ENCODE measurements at regions not wholly inside any gene's neighbourhood (a gene's known extent, or its start where the extent isn't known, plus 50 kb on each side); places are given as distances from the start of the nearest gene placed in this dataset.

GRCh38 chr20:6715401-6715941, 52.0 kb upstream of the BMP2 start:
- no peak overlapping the region for H3K4me3 ChIP-seq
- no peaks in the 10 kb centered on the region for H3K4me1 ChIP-seq (ENCODE audit: insufficient read depth)
- DNase-seq, result no peak
- WGBS, 3 donors, result 52 to 81% (median 72%) methylated on average over 7 of the region's 7 CpGs
- intact Hi-C loops (cut with DNase I), result no loop called here
- H3K27ac ChIP-seq, result no peak overlapping the region
- H3K27me3 ChIP-seq, result no peaks in the 10 kb centered on the region
- H3K36me3 ChIP-seq, result no peaks in the 10 kb centered on the region
- no peak for TF ChIP-seq EP300 (IDR thresholded peaks at IDR 0.05)
- TF ChIP-seq, protein P1, sequence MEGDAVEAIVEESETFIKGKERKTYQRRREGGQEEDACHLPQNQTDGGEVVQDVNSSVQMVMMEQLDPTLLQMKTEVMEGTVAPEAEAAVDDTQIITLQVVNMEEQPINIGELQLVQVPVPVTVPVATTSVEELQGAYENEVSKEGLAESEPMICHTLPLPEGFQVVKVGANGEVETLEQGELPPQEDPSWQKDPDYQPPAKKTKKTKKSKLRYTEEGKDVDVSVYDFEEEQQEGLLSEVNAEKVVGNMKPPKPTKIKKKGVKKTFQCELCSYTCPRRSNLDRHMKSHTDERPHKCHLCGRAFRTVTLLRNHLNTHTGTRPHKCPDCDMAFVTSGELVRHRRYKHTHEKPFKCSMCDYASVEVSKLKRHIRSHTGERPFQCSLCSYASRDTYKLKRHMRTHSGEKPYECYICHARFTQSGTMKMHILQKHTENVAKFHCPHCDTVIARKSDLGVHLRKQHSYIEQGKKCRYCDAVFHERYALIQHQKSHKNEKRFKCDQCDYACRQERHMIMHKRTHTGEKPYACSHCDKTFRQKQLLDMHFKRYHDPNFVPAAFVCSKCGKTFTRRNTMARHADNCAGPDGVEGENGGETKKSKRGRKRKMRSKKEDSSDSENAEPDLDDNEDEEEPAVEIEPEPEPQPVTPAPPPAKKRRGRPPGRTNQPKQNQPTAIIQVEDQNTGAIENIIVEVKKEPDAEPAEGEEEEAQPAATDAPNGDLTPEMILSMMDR (IDR thresholded peaks at IDR 0.05), result no peak
- no peak for TF ChIP-seq POLR2A (IDR thresholded peaks at IDR 0.05)
- no peaks in the 10 kb centered on the region for H3K9me3 ChIP-seq

DNA sequence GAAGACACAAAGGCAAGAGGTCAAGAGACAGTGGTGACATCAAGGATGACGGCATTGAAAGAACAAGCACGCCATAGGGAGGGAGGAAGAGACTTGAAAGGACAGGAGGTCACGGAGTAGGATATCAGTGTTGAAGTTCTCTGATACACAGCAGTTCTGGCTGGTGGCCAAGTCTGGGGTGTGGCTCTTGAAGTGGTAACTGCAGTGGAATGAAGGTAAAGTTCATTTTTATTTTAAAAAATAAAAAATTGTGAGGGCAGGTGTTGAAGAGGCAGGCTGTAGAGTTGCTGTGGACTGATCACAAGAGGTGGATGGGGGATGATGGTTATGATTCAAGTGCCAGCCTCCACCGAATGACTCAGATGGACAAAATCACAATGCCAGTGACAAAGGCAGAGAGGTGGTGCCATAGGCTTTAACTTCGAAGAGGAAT, 53.2 kb upstream of the BMP2 start:
- H3K4me1 ChIP-seq (ENCODE audit: insufficient read depth), result no peaks in the 10 kb centered on the region
- WGBS, 3 donors, result 92 to 95% (median 94%) methylated on average over 5 of the region's 5 CpGs
- no peaks in the 10 kb centered on the region for H3K9me3 ChIP-seq
- TF ChIP-seq EP300 (IDR thresholded peaks at IDR 0.05) (no peak), POLR2A (IDR thresholded peaks at IDR 0.05) (no peak)
- TF ChIP-seq, protein P1 (IDR thresholded peaks at IDR 0.05), result no peak
- H3K27ac ChIP-seq, result no peak overlapping the region
- H3K4me3 ChIP-seq, result no peak overlapping the region
- intact Hi-C loops (cut with DNase I), result no loop called here
- no peaks in the 10 kb centered on the region for H3K27me3 ChIP-seq
- H3K36me3 ChIP-seq, result no peaks in the 10 kb centered on the region
- DNase-seq, result no peak

DNA sequence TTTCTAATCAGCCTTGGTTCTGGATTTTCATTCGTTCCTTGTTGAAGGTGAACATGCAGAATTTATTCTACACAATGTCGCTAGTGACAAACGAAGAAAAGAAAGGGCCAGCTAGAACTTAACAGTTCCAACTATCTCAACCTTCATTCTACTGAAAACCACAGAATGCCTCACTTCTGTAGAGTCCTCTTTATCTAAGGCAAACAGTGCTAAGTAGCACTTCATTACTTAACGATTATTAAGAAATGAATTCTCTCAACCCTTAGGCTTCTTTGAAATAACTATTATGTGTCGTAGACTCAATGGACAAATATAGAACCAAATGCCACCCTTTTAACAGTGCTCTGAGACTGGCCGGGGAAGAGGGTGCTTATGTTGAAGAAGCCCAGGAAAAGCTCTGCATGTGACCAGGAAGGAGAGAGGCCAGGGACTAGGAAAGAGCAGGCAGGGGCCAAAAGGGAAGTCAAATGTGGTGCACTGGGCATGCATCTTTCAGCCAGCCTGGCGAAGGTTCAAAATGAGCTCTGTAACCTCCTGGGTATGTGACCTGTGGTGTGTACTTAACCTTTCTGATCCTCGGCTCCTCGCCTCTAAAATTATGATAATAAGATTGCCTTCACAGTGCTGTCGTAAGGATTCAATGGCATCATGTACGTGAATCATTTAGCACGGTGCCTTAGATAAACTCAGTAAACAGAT, 55.4 kb upstream of the BMP2 start:
- no peak for DNase-seq
- Histone ChIP-seq H3K4me3 (no peak overlapping the region), H3K36me3 (no peaks in the 10 kb centered on the region), H3K4me1 (ENCODE audit: insufficient read depth) (no peaks in the 10 kb centered on the region), H3K27me3 (no peaks in the 10 kb centered on the region), H3K27ac (no peak overlapping the region), H3K9me3 (no peaks in the 10 kb centered on the region)
- TF ChIP-seq, protein P1 (IDR thresholded peaks at IDR 0.05), result no peak
- TF ChIP-seq POLR2A (IDR thresholded peaks at IDR 0.05) (no peak), EP300 (IDR thresholded peaks at IDR 0.05) (no peak)
- intact Hi-C loops (cut with DNase I), result no loop called here
- WGBS, 3 donors, result 89 to 92% (median 92%) methylated on average over 12 of the region's 12 CpGs

- H3K27ac ChIP-seq, result no peak overlapping the region
- intact Hi-C loops (cut with DNase I), result no loop called here
- WGBS, 3 donors, result 56 to 69% (median 65%) methylated on average over 4 of the region's 4 CpGs
- TF ChIP-seq EP300 (IDR thresholded peaks at IDR 0.05) (no peak), POLR2A (IDR thresholded peaks at IDR 0.05) (no peak)
- TF ChIP-seq, protein P1 (IDR thresholded peaks at IDR 0.05), result no peak
- no peaks in the 10 kb centered on the region for H3K27me3 ChIP-seq
- H3K36me3 ChIP-seq, result no peaks in the 10 kb centered on the region
- no peaks in the 10 kb centered on the region for H3K9me3 ChIP-seq
- H3K4me1 ChIP-seq (ENCODE audit: insufficient read depth), result no peaks in the 10 kb centered on the region
- no peak overlapping the region for H3K4me3 ChIP-seq
- DNase-seq, result no peak
Observed at GRCh38 chr20:6709910-6710595, 57.4 kb upstream of the BMP2 start.

Measured in ovary (tissue), 7 donors.